Esophagus squamous epithelium (tissue), 4 donors: ENCODE measurements at regions not wholly inside any gene's neighbourhood (a gene's known extent, or its start where the extent isn't known, plus 50 kb on each side); places are given as distances from the start of the nearest gene placed in this dataset.

Source experiments
- CTCF ChIP-seq, 6 experiments: fragments of 450-650 bp in 4 of 6; fragments of 200-600 bp in 2 of 6; sonication (generic) in 2 of 6; IDR thresholded peaks; one replicate each; pipeline ENCODE4 v1.5.1; 2016 to 2019; ENCODE audit warnings: antibody characterized with exemption in 6 of 6, mild to moderate bottlenecking in 4 of 6, moderate library complexity in 4 of 6
- POLR2A ChIP-seq, 4 donors: fragments of 450-650 bp; IDR thresholded peaks; one replicate each; pipeline ENCODE4 v1.6.1; 2017; ENCODE audit warnings: antibody characterized with exemption in 4 of 4, mild to moderate bottlenecking in 4 of 4, moderate library complexity in 3 of 4

- TF ChIP-seq CTCF (IDR thresholded peaks at IDR 0.05) (no peak), POLR2A (IDR thresholded peaks at IDR 0.05) (no peak)
These were observed 197.8 kb upstream of the FRMD6 start for GRCh38 chr14:51453869-51454268.
